ENCODE measurements at regions not wholly inside any gene's neighbourhood (a gene's known extent, or its start where the extent isn't known, plus 50 kb on each side); places are given as distances from the start of the nearest gene placed in this dataset.

DNA sequence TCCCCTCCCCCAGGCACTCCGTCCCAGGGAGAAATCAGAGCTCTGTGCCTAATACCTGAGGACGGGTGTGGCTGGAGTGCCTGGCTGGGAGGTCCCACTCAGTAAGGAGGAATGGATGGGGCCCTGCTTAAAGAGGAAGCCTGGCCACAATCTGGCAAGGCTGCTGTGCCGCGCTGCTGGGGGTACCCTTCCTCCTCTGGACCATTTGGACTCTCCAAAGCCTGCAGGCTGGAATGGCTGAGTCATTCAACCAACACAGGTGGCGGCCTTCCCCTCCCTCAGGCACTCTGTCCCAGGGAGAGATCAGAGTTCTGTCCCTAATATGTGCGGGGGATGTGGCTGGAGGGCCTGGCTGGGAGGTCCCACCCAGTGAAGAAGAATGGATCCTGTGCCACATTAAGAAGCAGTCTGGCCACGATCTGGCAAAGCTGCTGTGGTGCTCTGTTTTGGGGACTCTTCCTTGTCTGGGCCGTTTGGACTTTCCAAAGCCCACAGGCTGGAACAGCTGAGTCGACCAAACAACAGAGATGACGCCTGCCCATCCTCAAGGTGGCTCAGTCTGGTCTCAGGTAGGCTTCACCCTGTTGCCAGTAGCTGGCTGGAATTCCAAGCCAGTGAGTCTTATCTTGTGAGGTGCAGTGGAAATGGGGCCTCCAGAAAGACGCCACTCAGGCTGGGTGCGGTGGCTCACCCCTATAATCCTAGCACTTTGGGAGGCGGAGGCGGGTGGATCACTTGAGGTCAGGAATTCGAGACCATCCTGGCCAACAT, 127.3 kb upstream of the HUWE1 start:
- TF ChIP-seq TBP (IDR thresholded peaks at IDR 0.05; ENCODE audit: low read depth, low read length) (no peak), SIN3A (conservative IDR thresholded peaks at IDR 0.05 in 1 of 2, IDR thresholded peaks at IDR 0.05 in 1 of 2; ENCODE audit: low read depth in 1 of 2, low read length in 2 of 2) (no peak), CTBP2 (IDR thresholded peaks at IDR 0.05; ENCODE audit: borderline replicate concordance, insufficient read depth, insufficient read length, low read length) (no peak), JUN (IDR thresholded peaks at IDR 0.05; ENCODE audit: low read depth, low read length) (no peak), EGR1 (IDR thresholded peaks at IDR 0.05; ENCODE audit: borderline replicate concordance, low read depth, low read length) (no peak), ZNF274 (IDR thresholded peaks at IDR 0.05; ENCODE audit: borderline replicate concordance, extremely low read depth, low read length) (no peak), BRCA1 (IDR thresholded peaks at IDR 0.05; ENCODE audit: low read depth, low read length) (no peak), NRF1 (IDR thresholded peaks at IDR 0.05; ENCODE audit: low read depth, low read length) (no peak)
- TF ChIP-seq, protein P1, sequence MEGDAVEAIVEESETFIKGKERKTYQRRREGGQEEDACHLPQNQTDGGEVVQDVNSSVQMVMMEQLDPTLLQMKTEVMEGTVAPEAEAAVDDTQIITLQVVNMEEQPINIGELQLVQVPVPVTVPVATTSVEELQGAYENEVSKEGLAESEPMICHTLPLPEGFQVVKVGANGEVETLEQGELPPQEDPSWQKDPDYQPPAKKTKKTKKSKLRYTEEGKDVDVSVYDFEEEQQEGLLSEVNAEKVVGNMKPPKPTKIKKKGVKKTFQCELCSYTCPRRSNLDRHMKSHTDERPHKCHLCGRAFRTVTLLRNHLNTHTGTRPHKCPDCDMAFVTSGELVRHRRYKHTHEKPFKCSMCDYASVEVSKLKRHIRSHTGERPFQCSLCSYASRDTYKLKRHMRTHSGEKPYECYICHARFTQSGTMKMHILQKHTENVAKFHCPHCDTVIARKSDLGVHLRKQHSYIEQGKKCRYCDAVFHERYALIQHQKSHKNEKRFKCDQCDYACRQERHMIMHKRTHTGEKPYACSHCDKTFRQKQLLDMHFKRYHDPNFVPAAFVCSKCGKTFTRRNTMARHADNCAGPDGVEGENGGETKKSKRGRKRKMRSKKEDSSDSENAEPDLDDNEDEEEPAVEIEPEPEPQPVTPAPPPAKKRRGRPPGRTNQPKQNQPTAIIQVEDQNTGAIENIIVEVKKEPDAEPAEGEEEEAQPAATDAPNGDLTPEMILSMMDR (IDR thresholded peaks at IDR 0.05; ENCODE audit: control extremely low read depth in 1 of 3, insufficient read depth in 1 of 3, low read depth in 1 of 3, low read length in 3 of 3), result no peak
- TF ChIP-seq, protein P2, sequence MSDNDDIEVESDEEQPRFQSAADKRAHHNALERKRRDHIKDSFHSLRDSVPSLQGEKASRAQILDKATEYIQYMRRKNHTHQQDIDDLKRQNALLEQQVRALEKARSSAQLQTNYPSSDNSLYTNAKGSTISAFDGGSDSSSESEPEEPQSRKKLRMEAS (IDR thresholded peaks at IDR 0.05), result no peak

Data from H1 (cell line).